Right atrium auricular region (tissue), 2 donors: ENCODE measurements at regions not wholly inside any gene's neighbourhood (a gene's known extent, or its start where the extent isn't known, plus 50 kb on each side); places are given as distances from the start of the nearest gene placed in this dataset.
A peak's percentile ranks its signal among the peaks of the same experiment; 100 is the strongest.
"Not testable (repeated sequence)": the region's sequence is repeated elsewhere in the genome, so short reads cannot be mapped to it uniquely, and the experiment has no call there.

Source experiments
- DNase-seq: peaks from one replicate; pipeline ENCODE4 v3.0.0-alpha.2; 2019; ENCODE audit warnings: low spot score
- H3K27ac ChIP-seq, 2 donors: fragments of 200-600 bp; sonication (generic); 1 replicate in 1 of 2; 2 replicates in 1 of 2; pipeline ENCODE4 v1.5.1; 2016 to 2019
- H3K27me3 ChIP-seq, 2 donors: fragments of 200-600 bp; sonication (generic); one replicate each; pipeline versions ENCODE4 v1.5.1 to v1.6.0; 2017 to 2019
- H3K36me3 ChIP-seq: fragments of 200-600 bp; sonication (generic); one replicate; pipeline ENCODE4 v1.5.1; 2016
- H3K4me1 ChIP-seq, 2 donors: fragments of 200-600 bp; sonication (generic); one replicate each; pipeline versions ENCODE4 v1.5.1 to v1.6.0; 2017 to 2019
- H3K4me3 ChIP-seq, 2 donors: fragments of 200-600 bp; sonication (generic); 1 replicate in 1 of 2; 2 replicates in 1 of 2; pipeline ENCODE4 v1.5.1; 2017 to 2019; ENCODE audit warnings: mild to moderate bottlenecking in 1 of 2, moderate library complexity in 1 of 2
- H3K9me3 ChIP-seq, 2 donors: fragments of 200-600 bp; sonication (generic); one replicate each; pipeline ENCODE4 v1.5.1; 2019
- CTCF ChIP-seq, 2 donors: fragments of 200-600 bp; sonication (generic); IDR thresholded peaks; one replicate each; pipeline ENCODE4 v1.5.1; 2019; ENCODE audit warnings: antibody characterized with exemption in 2 of 2

DNA sequence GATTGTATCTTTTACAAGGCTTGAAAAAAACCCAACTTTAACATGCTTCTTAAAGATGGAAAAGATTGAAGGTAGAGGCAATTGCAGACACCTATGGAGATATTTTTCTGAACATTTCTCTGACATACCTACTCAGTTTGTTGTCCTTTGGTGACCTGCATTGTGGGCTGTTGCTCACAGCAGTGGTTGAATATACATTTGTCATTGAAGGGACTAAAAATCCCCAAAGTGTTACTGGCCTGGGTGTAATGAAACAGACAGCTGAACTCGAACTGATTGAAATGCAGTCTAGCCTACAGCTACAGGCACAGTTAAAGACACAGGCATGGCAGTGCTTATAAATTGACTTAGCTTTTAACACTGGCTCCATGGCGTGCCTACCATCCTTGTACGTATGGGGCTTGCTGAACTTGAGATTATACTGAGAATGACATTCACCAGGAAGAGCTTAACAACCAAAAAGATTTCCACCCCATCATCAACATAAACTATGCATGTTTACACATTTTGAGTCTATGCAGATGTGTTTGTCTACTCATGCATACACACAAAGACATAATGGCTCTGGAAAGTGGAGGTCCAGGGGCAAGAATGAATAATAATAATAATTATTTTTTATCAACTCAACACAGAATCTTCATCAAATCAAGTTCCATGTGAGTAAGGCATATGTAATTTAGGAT is 83.2 kb upstream of the NOX3 start:
- no peak for TF ChIP-seq CTCF (IDR thresholded peaks at IDR 0.05)
- Histone ChIP-seq H3K4me1 (no peaks in the 10 kb centered on the region), H3K36me3 (no peaks in the 10 kb centered on the region), H3K27ac (no peak overlapping the region), H3K27me3 (no peaks in the 10 kb centered on the region), H3K9me3 (peaks cover 0 to under 1% of the 10 kb centered on the region in 2 donors), H3K4me3 (no peak overlapping the region)
- DNase-seq = no peak

DNA sequence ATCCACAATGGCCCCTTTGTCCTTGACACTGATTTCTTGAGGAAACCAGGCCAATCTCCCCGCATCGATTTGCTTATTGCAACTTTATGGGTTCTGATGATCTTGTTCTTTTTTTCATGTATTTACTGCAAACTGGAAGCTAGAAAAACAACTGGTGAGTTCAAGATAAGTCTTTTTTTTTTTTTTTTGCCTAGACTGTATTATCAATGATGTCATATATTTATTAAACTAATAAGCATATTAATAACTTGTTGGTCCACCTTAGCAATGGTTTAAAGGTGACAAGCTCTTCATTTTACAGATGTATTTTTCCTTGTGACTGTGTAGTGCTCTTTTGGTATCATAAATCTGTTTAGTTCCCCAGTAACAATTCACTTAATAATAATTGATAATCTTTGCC is 79.0 kb upstream of the NOX3 start:
- peaks cover 0 to 10% of the 10 kb centered on the region in 2 donors for H3K9me3 ChIP-seq
- TF ChIP-seq CTCF (IDR thresholded peaks at IDR 0.05) = no peak
- DNase-seq = no peak
- H3K36me3 ChIP-seq = no peaks in the 10 kb centered on the region
- H3K4me3 ChIP-seq = no peak overlapping the region
- H3K27ac ChIP-seq = no peak overlapping the region
- no peaks in the 10 kb centered on the region for H3K4me1 ChIP-seq
- no peaks in the 10 kb centered on the region for H3K27me3 ChIP-seq

GRCh38 chr6:155530219-155530834 is 74.7 kb upstream of the NOX3 start:
- H3K4me1 ChIP-seq = peaks cover 0 to 13% of the 10 kb centered on the region in 2 donors
- no peaks in the 10 kb centered on the region for H3K36me3 ChIP-seq
- DNase-seq = no peak
- no peaks in the 10 kb centered on the region for H3K27me3 ChIP-seq
- no peak overlapping the region for H3K4me3 ChIP-seq
- H3K9me3 ChIP-seq = peaks cover 0 to 10% of the 10 kb centered on the region in 2 donors
- peak in 1 of 2 donors; percentile 71 for TF ChIP-seq CTCF (IDR thresholded peaks at IDR 0.05)
- H3K27ac ChIP-seq = no peak overlapping the region

GRCh38 chr6:155529814-155530213 is 74.2 kb upstream of the NOX3 start:
- H3K4me1 ChIP-seq = peaks cover 0 to 13% of the 10 kb centered on the region in 2 donors
- DNase-seq, H3K9me3 ChIP-seq, H3K36me3 ChIP-seq, H3K27ac ChIP-seq, H3K27me3 ChIP-seq, H3K4me3 ChIP-seq: not testable (repeated sequence)

DNA sequence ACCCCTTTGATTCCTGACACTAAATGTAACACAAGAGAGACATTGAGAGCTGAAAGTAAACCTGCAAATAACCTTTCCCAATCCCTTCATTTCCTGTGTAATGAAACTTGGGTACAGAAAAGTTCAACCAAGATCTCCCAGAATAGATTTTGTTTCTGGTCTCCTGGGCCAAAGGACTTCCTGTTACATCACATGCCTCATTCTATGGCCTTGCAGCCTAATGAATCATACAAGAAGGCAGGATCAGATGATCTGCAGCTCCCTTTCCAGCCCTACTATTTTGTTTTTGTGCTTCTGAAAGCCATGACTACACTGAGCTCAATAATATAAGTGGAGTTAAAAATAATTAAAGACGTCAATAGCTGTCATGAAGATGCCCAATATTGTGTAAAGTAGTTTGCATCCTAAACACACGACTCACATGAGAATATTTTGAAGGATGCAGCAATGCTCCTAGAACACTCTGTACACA is 73.4 kb upstream of the NOX3 start:
- no peak for TF ChIP-seq CTCF (IDR thresholded peaks at IDR 0.05)
- DNase-seq = no peak
- no peaks in the 10 kb centered on the region for H3K27me3 ChIP-seq
- H3K4me3 ChIP-seq = no peak overlapping the region
- H3K4me1 ChIP-seq = peaks cover 0 to 13% of the 10 kb centered on the region in 2 donors
- H3K9me3 ChIP-seq = peaks cover 0 to 10% of the 10 kb centered on the region in 2 donors
- peak overlapping the region; percentile 1 to 52 for H3K27ac ChIP-seq
- H3K36me3 ChIP-seq = no peaks in the 10 kb centered on the region

DNA sequence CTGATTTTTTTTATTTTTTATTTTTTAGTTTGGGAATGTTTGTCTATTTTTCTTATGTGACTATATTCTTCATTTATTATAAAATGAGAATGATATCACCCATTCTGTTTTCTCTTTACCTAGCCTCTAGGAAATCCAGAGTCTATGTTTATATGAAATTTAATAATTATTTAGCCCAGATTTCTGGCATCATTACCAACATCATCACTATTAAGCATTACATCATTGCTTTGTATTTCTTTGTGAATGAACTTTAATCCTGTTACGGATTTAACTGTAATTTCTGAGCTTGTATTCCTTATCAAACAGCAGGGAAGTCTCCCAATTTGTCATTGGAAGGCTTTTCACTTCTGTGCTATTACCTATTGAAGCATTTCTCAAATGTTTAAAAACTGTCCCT is 72.7 kb upstream of the NOX3 start:
- Histone ChIP-seq H3K9me3 (peaks cover 0 to 5% of the 10 kb centered on the region in 2 donors), H3K27me3 (no peaks in the 10 kb centered on the region), H3K4me1 (peaks cover 0 to 13% of the 10 kb centered on the region in 2 donors), H3K27ac (peak overlapping the region in 1 of 2 donors; percentile 52), H3K4me3 (no peak overlapping the region), H3K36me3 (no peaks in the 10 kb centered on the region)
- no peak for TF ChIP-seq CTCF (IDR thresholded peaks at IDR 0.05)
- no peak for DNase-seq
